ENCODE measurements at regions not wholly inside any gene's neighbourhood (a gene's known extent, or its start where the extent isn't known, plus 50 kb on each side); places are given as distances from the start of the nearest gene placed in this dataset.

DNA sequence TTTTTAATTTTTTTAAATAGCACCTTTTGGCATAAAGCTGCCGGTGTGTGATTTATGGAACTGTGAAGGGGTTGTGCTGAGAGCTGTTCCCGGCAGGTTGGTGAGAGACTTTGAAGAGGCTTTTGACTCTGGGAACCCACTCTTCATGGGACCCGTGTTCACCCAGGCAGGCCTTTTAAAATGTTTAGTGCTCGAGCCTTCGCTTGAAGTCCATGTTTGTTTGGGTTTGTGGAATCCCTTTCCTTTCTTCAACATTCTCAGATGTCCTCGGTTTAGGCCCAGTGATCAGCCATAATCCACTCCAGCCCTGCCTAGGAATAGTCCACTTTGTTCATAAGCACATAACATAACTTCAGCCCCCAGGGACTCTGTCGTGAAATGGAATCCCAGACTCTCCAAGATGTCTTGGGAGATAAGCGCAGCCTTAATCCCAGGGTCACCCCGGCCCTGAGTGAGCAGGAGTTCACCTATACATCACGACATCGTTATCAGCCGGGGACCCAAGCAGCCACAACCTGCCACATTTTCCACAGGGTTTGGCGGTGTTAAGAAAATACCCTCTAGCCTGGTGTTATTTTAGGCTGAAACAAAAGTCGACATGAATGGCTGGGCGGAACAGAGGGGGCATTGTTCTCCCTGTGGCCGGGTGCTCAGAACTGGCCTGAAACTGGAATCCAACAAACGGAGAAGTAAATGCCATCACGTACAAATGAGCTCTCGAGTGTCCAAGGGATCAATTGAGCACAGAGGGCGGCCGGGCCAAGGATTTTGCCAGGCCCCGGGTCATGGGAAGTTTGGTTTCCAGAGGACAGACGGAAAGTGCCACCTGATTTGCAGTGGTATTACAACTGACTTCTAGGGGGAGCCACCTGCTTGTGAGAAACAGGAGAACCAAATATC is 145.7 kb upstream of the IRX3 start:
- no peak for DNase-seq

DNA sequence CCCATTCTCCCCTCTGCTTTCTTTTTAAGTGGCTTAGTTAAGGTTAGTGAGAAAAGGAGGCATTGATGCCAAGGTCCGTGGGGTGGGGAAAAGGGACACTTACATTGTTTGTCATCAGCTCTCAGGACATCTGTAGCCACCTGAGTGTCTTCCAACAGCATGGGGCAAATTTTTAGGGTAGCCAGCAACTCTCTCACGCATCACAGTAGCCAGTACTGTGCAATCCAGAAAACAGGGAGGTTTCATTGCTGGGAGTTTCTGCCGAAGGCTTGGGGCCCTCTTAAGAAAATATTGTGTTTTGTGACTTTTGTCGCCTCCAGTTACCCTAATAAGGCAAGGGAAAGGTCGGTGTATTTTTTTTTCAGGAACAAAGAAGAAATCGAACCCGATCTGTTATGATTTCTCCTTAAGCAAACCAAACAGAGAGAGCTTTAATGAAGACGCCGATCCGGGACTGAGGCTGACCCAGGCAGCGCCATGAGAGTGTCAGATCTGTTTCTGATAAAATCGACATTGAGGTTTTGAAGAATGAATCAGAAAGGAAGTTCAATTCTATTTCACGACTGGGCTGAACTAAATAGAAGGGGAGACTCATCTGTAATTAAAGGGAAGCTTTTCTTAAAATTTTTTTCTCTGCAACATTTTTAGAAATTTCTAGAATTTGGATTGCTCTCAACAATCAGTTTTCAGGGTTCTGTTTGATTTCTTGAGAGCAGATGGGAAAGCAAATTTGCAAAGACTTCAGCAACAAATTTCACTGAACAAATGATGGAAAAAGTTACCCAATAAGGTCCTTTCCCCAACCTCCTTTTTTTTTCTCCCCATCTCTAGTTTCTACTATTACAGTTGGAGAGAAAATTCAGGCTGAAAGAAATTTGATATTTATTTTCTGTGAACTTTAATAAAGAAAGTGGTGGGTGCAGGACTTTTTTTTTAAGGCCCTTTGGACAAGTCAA is 144.7 kb upstream of the IRX3 start:
- no peak for DNase-seq

DNA sequence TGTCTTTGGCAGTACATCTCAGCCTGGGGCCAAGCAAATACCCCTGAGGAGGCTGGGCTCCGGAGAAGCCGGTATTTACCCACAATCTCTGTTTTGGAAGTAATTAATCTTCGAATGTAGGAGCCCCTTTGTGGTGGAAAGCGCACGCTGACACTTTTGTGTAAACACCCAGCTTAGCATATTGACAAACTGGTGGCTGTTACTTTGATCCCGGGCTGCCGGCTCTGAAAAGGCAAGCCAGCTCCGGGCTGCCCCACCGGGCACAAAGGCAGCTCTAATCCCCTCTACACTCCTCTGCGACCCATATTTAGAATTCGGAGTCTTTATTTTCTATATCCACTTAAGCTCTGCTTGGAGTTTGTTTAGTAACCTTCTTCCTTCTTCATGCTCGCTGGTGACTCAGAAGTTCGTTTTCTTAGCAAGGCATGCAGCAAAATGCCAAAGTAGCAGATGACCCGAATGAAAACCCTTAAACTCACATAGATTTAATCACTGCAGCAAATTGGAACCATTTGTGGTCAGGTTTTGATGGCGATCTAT is 144.0 kb upstream of the IRX3 start:
- DNase-seq = no peak

DNA sequence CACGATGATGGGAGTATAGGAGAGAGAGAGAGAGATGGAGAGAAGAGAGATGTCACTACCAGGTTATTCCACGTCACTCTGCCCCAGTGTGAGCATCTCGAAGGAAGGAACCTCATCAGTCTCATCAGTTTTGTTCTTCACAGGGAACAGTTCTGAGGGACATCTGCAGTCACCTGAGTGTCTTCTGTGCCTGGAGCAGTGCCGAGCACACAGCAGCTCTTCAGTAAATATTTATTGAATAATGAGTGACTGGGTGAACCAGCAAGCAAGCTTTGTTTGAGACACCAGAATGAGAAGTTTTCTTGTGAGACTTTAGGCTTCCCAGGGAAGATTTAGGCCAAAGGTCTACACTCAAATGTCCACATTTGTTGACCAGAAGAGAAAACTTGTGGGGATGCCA is 142.4 kb upstream of the IRX3 start:
- no peak for DNase-seq

DNA sequence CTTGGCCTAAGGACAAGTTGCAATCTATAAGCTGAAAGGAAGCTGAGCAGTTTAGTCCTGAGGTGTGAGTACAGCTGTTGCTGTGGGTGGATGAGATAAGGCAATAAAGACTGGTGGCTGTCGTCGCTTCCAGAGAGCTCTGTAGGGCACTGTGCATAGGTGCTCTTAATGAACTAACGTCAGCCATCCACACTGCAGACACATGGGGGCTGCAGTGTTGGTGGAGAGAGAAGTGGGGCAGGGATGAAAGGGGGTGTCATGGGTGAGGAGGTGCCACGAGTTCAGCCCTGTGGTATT is 139.9 kb upstream of the IRX3 start:
- no peak for DNase-seq

DNA sequence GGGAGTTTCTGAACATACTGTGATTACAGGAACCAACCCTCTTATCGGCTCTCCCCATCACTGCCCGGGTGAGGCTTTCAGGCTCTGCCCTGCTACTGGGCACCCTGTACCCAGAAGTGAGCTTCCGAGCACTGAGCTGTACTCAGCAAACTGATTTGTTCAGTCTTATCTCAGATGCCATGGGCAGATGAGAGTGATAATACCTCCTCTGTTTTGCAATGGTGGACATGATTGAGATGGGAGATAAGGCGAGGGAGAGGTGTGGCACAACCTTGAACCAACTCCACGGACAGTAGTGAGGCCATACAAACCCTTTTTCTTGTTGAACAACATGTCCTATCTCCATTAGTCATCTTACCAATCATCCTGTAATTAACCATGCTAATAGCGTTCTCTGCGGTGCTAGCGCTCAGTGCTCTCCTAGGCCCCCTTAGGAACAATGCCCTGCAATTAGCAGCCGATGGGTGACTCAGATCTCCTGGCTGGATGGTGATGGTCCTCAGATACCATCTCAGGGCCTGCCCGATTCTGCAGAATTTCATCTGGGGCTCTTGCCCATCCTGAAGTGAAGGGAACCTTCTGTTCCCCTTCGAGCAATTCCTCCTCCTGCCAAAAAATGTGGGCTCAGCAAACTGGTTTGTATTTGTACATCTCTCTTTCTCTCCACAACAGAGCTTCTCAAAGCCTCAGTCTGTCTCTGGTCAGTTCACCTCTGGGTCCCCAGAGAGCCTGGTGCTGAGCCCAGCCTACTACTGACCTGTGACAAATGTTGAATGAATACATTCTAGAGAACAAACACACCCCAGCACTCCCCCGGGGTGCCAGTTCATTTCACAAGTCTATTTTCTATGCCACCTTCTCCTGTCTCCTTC is 139.3 kb upstream of the IRX3 start:
- DNase-seq = no peak

DNA sequence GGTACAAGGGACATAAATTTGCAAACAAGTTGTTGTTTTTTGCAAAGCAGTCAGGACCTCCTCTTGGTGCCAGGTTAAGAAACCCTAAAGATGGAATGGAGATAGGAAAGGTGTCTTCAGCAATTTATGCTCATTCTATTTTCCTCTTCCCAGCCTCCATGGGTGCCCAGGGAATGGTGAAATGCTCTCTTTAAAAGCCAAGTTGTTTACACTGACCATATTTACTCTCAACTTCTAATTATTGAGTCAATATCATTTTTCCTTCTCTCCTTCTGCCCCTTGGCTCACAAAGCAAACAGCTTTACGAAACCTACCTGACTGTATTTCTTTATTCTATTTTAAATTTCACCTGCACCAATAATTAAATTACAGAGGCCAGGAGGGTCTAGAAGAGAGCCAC is 138.5 kb upstream of the IRX3 start:
- DNase-seq = no peak

DNA sequence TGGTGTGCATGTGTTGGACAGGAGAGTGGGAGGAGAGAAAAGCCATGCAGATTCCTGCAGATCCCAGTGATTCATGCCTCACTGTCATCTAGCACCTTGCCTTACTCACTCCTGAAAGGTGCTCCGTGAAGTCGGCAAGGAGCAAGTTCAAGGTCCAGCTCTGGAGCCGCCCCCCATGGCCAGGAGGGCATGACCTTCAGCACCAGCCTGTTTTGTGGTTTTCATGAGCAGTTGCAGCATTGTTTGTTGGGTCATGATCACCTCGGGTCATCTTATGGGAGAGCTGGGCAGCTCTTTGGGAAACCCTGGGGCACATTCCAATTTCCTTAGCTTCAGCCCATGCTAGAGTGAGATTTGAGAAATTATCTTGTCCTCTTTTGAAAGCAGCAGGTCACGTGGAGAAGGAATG is 137.5 kb upstream of the IRX3 start:
- DNase-seq = no peak

DNA sequence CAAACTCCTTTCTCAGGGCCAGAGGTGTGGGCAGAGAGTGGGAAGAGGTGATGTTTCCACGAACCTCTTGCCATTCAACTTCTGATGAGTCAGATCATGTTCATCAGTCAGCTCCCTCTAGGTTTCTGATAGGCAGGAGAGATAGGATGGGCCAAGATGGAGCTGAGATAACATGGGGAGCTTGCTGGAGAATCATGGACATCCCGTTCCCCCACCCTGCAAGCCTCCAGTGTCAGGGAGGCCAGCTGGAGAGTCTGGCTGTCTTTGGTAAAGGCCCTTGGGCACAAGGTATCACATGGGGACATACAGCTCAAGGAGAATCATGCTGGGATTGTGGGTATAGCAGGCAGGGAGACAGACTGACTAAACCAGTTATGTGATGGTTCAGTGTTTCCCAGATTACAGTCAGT is 136.0 kb upstream of the IRX3 start:
- DNase-seq = no peak

DNA sequence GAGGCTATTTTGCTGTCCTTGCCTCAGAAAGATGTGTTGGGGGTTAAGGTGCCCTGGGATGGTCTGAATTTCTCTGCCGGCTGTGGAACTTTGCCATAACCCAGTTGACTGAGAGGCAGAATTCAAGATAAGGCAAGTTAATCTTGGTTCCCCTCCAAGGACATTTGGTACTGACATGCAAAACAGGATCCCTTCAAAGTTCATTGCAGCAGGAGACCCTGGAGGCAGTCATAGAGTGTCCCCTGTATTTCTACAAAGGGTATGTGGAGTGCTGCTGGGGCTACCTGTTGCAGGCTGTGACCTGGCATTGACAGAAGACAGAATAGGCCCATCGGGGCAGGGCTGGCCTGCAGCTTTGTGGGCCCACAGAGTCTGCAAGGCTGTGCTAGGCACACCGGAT is 135.6 kb upstream of the IRX3 start:
- no peak for DNase-seq

DNA sequence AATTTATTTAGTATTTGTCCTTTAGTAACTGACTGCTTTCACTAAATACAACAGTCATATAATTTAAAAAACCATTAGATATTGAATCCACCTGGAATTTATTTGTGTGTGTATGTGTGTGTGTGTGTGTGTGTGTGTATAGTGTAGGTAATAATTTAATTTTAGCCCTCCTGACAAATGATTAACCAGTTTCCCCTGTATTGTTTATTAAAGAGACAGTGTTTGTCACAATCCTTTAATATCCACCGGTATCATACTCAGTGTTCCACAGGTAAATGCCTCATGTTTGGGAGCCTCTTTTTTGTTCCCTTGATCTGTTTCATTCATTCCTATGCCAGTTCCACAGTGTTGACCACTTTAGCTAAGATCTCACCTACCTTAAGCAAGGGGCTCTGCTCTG is 134.6 kb upstream of the IRX3 start:
- DNase-seq = no peak

DNA sequence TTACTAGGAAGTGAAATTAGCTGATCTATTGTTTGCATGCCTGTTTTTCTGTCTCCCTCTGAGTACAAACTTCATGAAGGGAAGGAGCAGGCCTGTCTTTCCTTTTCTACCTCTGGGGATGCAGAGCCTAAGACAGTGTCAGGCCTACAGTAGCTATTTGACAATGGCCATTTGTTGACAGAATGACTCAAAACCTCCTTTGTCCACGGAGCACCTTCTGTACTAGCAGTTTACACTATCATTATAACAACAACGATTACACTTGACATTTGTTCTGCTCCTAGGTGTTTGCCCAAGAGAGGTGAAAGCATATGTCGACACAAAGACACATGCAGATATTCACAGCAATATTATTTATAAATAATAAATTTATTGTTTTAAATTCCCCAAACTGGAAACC is 132.3 kb upstream of the IRX3 start:
- no peak for DNase-seq

DNA sequence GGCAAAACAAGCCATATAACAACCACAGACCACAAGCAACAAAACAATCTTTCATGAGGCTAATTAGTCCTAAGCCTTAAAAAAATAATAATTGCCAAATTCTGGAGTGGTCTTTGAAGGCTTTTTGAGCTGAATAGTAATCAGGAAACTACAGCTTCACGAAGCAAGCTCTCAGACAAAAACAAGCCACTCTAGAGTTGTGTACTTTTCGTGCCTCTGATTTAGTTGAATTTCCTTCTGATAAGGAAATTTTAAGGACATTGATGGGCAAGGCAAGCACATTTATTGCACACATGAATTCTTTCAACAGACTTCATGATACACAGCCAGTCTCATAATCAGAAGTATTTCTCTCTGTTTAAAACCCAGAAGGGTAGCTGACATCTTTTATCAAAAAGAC is 130.8 kb upstream of the IRX3 start:
- DNase-seq = no peak

DNA sequence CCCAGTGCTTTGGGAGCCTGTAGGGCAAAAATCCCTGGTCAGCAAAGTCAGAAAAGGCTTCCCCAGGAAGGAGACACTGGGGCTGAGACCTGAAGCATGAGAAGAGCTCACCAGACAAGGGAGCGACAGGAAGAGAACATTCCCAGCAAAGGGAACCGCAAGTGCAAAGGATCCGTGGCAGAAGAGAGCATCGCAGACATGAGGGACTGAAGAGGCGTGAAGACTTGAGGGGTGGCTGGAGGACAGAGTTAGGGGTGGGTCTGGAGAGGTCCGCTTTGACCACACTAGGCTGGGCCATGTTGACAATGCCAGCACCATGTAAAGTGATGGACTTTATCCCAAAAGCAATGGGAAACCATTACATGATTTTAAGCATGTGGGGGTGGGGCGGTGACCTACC is 128.1 kb upstream of the IRX3 start:
- DNase-seq = no peak

DNA sequence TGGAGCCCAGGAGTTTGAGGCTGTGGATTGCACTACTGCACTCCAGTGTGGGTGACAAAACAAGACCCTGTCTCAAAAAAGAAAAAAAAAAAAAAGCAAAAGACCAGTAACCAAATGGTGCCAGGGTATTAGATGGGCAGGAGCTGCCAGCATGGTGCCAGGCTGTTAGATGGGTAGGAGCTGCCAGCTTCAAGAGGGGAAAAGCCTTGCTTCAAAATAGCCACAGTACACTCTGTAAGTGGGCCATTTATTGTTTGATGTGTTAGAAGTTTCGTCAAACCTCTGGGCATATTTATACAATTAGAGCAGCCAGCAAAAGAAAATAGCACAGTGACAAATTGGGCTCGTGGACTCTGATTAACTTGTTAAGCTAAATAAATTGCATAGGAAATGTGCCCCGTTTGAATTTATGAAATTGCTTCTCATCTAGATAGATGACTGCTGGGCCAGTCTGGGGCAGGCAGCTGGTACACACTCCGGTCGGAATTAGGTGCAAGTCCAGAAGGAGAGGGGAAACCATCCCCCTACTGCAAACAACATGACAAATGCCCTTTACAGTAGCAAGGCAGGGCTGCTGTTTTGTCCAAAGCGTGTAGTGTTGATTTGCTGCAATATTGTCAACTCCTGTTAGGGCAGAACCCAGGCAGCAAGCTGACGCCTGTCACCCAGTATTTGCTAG is 126.3 kb upstream of the IRX3 start:
- DNase-seq = no peak

DNA sequence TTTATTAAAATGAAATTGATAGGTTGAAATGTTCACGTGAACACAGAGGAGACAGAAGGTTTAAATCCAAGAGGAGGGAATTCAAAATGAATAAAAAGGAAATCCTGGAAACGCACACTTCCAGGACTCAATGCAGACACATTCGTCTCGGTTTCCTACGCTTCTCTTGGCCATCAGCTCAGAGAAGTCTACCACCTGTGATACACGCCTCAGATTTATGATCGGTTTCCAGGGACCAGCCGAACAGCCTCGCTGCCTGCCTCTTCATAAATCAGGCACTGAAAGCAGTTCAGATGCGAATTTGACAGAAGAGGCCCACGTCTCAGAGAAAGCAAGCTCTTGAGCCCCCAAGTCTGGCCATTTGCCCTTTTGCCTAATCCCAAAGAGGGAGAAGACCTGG is 125.5 kb upstream of the IRX3 start:
- no peak for DNase-seq

DNA sequence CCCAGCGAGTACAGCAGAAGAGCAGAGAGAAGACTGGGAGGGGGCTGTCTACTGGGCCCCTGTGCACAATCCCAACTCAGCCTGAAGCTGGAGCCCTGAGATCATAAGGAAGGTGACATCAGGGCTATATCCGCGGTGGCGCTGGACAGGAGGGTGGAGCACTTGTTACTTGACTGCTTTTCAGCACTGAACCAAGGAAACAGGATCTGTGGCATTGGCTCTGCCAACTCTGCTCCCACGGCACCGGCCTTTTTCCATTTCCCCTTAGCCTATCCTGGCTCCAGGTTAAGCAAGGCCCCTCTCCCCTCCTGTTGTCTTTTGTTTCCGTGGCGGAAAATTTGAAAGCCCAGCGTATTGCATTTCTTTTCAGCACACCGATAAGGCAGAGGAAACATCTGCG is 125.0 kb upstream of the IRX3 start:
- DNase-seq = no peak

DNA sequence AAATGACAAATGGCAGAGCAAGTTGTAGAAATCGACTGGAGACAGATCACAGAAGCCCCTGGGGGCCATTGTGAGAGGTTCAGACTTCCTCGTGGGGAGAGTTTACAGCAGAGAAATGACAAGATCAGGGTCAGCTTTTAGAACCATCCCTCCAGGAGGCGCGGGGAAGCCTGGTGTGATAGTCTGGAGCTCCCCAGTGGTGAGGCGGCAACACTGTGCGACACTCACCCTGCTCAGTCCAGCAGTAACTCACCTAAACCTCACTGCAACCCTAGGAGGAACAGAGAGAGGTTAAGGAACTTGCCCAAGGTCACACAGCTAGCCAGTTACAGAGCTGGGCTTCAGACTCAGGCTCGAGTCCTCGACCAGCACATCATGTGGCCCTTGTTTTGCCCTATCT is 123.4 kb upstream of the IRX3 start:
- no peak for DNase-seq

DNA sequence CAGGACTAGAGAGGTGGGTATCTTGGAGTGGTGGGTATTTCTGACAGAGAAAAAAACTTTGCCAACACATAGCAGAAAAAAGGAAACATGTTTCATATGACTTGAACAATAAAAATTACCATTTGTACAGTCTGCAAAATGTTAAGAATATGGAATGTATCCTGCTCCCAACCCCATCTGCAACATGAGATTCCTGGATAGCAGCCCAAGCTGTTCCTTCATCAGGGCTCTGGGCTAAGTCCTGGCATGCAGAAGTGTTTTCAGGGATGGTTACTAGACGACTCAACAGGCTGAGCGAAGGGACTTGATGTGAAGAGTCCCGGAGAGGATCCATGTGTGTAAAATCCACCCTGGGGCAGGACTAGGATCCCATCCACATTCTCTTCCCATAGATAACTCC is 121.0 kb upstream of the IRX3 start:
- no peak for DNase-seq

DNA sequence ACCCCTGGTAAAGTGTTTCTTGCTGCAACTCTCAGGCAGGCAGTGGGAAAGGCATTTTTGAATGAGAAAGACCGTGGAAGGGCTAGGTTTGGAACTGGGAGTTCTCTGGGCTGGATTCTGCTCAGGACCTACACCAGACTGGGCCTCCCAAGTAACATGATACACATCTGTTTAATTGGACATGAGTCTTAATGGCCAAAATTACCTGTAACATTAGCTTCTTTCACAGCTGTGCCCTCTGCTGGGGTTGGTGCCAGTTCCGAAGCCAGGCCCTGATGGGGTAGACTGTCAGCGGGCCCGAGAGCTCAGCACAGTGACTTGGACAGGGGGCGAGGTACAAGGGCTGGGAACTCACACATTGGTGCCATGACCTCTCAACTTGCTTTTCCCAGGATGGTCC is 118.9 kb upstream of the IRX3 start:
- no peak for DNase-seq

DNA sequence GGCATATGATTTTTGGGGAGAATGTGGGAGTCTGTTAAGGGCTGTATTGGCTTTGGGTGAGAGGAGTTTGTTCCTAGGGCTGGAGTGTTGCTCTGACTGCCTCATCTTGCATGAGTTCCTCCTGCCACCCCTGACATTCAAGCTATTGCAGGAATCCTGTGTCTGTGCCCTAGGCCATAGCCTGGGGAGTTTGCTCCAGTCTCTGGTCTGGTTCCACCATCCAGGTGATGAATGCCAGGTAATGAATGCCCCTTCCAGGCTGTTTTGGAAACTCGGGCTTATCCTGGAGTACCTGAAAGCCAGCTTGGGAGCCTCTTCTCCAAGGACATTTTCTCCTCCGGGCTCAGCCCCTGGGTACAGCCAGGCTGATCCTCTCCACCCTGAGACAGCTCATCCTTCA is 117.0 kb upstream of the IRX3 start:
- no peak for DNase-seq

DNA sequence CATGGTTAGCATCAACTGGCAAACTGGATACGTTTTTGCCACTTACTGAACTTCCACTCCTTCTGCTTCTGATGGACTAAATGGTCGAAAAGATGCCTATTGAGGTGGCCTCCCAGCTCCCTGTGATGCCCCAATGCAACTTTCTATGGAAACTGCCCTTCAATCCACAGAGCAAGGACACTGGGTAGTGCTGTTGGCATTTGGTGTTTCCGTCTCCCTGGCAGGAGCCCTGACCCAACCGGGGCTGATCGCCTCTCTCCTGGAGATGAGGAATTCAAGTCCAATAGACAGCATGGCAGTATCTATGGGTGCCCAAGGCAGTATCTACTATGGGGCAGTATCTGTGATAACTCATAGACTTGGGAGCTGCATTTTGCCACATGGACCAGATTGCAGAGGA is 116.3 kb upstream of the IRX3 start:
- DNase-seq = no peak

All from NCI-H2081 (cell line).